Osteocyte (in vitro differentiated cells): ENCODE measurements at regions not wholly inside any gene's neighbourhood (a gene's known extent, or its start where the extent isn't known, plus 50 kb on each side); places are given as distances from the start of the nearest gene placed in this dataset.
"Not testable (repeated sequence)": the region's sequence is repeated elsewhere in the genome, so short reads cannot be mapped to it uniquely, and the experiment has no call there.

Experiments used
- DNase-seq: peaks from one replicate; pipeline ENCODE4 v3.0.0; 2021; ENCODE audit warnings: mixed read lengths; ENCODE audit not compliant: unreplicated experiment; ENCODE audit errors: extremely low spot score
- H3K27ac Mint-ChIP-seq: one replicate; pipeline ENCODE4 v1.8.0; 2021; ENCODE audit warnings: mild to moderate bottlenecking, mixed read lengths; ENCODE audit not compliant: unreplicated experiment
- H3K27me3 Mint-ChIP-seq: one replicate; pipeline ENCODE4 v1.8.0; 2021; ENCODE audit warnings: mixed read lengths; ENCODE audit not compliant: unreplicated experiment
- H3K36me3 Mint-ChIP-seq: one replicate; pipeline ENCODE4 v1.8.0; 2021; ENCODE audit warnings: mixed read lengths; ENCODE audit not compliant: unreplicated experiment
- H3K4me1 Mint-ChIP-seq: one replicate; pipeline ENCODE4 v1.8.0; 2021; ENCODE audit warnings: mixed read lengths; ENCODE audit not compliant: unreplicated experiment
- H3K4me3 Mint-ChIP-seq: one replicate; pipeline ENCODE4 v1.8.0; 2021; ENCODE audit warnings: mild to moderate bottlenecking, moderate library complexity, mixed read lengths; ENCODE audit not compliant: unreplicated experiment
- H3K9me3 Mint-ChIP-seq: one replicate; pipeline ENCODE4 v1.8.0; 2021; ENCODE audit warnings: mixed read lengths; ENCODE audit not compliant: unreplicated experiment
- CTCF ChIP-seq: fragments of 200-600 bp; sonication (generic); IDR thresholded peaks from 2 replicates; pipeline ENCODE4 v1.5.0; 2021; ENCODE audit warnings: antibody characterized with exemption, mild to moderate bottlenecking, moderate library complexity

GRCh38 chr2:183903026-183903425 lies 695.3 kb upstream of the ZNF804A start:
- DNase-seq, result no peak
- Mint-ChIP-seq H3K27me3 (no peaks in the 10 kb centered on the region), H3K9me3 (no peaks in the 10 kb centered on the region), H3K4me3 (no peak overlapping the region), H3K36me3 (no peaks in the 10 kb centered on the region), H3K27ac (no peak overlapping the region), H3K4me1 (no peaks in the 10 kb centered on the region)
- no peak for TF ChIP-seq CTCF

DNA sequence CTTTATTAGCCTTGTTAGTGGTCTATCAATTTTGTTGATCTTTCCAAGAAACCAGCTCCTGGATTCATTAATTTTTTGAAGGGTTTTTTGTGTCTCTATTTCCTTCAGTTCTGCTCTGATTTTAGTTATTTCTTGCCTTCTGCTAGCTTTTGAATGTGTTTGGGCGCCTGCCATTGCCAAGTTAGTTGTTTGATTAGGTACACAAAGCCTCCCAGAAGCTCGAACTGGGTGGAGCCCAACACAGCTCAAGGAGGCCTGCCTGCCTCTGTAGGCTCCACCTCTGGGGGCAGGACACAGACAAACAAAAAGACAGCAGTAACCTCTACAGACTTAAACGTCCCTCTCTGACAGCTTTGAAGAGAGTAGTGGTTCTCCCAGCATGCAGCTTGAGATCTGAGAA lies 682.3 kb upstream of the ZNF804A start:
- not testable (repeated sequence) for H3K27me3 Mint-ChIP-seq, DNase-seq, H3K4me1 Mint-ChIP-seq, H3K27ac Mint-ChIP-seq, H3K36me3 Mint-ChIP-seq, H3K4me3 Mint-ChIP-seq
- peaks cover 14% of the 10 kb centered on the region for H3K9me3 Mint-ChIP-seq

DNA sequence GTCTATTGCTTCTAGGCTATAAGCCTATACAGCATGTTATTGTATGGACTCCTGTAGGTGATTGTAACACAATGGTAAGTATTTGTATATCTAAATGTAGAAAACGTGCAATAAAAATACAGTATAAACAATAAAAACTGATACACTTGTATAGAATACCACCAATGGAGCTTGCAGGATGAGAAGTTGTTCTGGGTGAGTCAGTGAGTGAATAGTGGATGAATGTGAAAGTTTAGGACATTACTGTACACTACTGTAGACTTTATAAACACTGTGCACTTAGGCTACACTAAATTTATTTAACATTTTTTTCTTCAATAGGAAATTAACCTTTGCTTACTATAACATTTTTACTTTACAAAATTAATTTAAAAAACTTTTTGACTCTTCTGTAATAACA lies 679.2 kb upstream of the ZNF804A start:
- no peaks in the 10 kb centered on the region for H3K4me1 Mint-ChIP-seq
- H3K27ac Mint-ChIP-seq, result no peak overlapping the region
- H3K9me3 Mint-ChIP-seq, result peaks cover 18% of the 10 kb centered on the region
- no peak overlapping the region for H3K4me3 Mint-ChIP-seq
- H3K36me3 Mint-ChIP-seq, result no peaks in the 10 kb centered on the region
- no peak for TF ChIP-seq CTCF
- DNase-seq, result no peak
- no peaks in the 10 kb centered on the region for H3K27me3 Mint-ChIP-seq

GRCh38 chr2:183919926-183920325 lies 678.4 kb upstream of the ZNF804A start:
- Mint-ChIP-seq H3K4me1 (no peaks in the 10 kb centered on the region), H3K27me3 (no peaks in the 10 kb centered on the region), H3K36me3 (no peaks in the 10 kb centered on the region), H3K27ac (no peak overlapping the region), H3K4me3 (no peak overlapping the region), H3K9me3 (peaks cover 18% of the 10 kb centered on the region)
- TF ChIP-seq CTCF, result no peak
- DNase-seq, result no peak

DNA sequence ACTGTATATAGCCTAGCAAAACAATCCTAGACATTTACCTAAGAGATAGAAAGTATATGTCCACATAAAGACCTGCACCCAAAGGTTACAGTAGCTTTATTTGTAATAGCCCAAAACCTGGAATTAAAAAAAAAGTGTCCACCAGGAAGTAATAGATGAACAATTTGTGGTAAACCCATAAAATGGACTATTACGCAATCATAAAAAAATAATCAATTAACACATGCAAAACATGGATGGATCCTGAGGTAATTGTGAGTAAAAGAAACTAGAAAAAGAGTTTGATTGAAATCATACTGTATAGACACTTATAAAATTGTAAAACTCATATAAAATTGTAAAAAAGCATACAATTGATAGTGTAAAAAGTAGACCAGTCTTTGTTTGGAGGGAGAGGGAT lies 673.0 kb upstream of the ZNF804A start:
- no peak for TF ChIP-seq CTCF
- Mint-ChIP-seq H3K4me3 (no peak overlapping the region), H3K27me3 (no peaks in the 10 kb centered on the region), H3K36me3 (no peaks in the 10 kb centered on the region), H3K27ac (no peak overlapping the region), H3K4me1 (peaks cover 7% of the 10 kb centered on the region), H3K9me3 (peaks cover 8% of the 10 kb centered on the region)
- no peak for DNase-seq

DNA sequence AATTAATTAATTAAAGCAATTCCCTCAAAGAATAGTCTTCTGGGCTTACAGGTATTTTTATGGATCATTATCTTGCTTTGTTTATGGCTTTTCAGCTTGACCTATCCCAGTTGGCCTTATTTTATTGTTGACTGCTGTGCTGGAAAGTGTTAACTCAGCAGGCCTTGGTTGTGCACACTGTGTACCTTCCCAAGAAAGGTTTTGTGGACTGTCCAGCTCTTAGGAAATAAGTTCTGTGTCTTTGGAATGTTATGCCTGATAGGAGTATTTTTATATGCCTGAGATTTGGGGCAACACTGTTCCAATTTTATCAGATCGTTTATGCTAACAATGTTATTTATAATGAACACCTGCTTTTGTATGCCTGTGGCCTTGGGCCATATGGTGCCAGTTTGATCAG lies 671.9 kb upstream of the ZNF804A start:
- H3K4me3 Mint-ChIP-seq, result no peak overlapping the region
- H3K4me1 Mint-ChIP-seq, result peaks cover 7% of the 10 kb centered on the region
- H3K36me3 Mint-ChIP-seq, result no peaks in the 10 kb centered on the region
- H3K27me3 Mint-ChIP-seq, result no peaks in the 10 kb centered on the region
- no peak for DNase-seq
- no peak for TF ChIP-seq CTCF
- H3K9me3 Mint-ChIP-seq, result peaks cover under 1% of the 10 kb centered on the region
- H3K27ac Mint-ChIP-seq, result no peak overlapping the region
